SU-DHL-6 (cell line): ENCODE measurements at regions not wholly inside any gene's neighbourhood (a gene's known extent, or its start where the extent isn't known, plus 50 kb on each side); places are given as distances from the start of the nearest gene placed in this dataset.

ENCODE experiments used
- H2AFZ ChIP-seq: fragments of 200-600 bp; sonication (generic); 2 replicates; pipeline ENCODE4 v1.6.1; 2014; ENCODE audit warnings: low read depth, mild to moderate bottlenecking, moderate library complexity, mixed read lengths, antibody characterized with exemption, low read length; ENCODE audit not compliant: severe bottlenecking
- H3F3A ChIP-seq: fragments of 200-600 bp; shearing (Covaris generic); 2 replicates; pipeline ENCODE4 v1.6.0; 2016; ENCODE audit warnings: antibody characterized with exemption, mild to moderate bottlenecking; ENCODE audit not compliant: insufficient read depth
- H3K27ac ChIP-seq: fragments of 200-600 bp; sonication (generic); 2 replicates; pipeline ENCODE4 v1.5.1; 2016; ENCODE audit warnings: low read depth, mild to moderate bottlenecking, low read length, moderate library complexity, mixed read lengths
- H3K27me3 ChIP-seq: fragments of 200-600 bp; sonication (generic), shearing (Covaris generic); 2 replicates; pipeline ENCODE4 v1.6.0; 2014; ENCODE audit warnings: mild to moderate bottlenecking, low read length
- H3K36me3 ChIP-seq: fragments of 200-600 bp; sonication (generic); 2 replicates; pipeline ENCODE4 v1.6.1; 2014; ENCODE audit warnings: mild to moderate bottlenecking, low read length, mixed read lengths
- H3K4me2 ChIP-seq: fragments of 300-600, 200-600 bp; shearing (Covaris generic), sonication (generic); 2 replicates; pipeline ENCODE4 v1.6.0; 2014; ENCODE audit warnings: low read length, low read depth, mild to moderate bottlenecking; ENCODE audit not compliant: poor library complexity, severe bottlenecking
- H3K4me3 ChIP-seq: fragments of 200-600 bp; sonication (generic); 2 replicates; pipeline ENCODE4 v1.5.1; 2014; ENCODE audit warnings: antibody characterized with exemption, low read length, mild to moderate bottlenecking, mixed read lengths; ENCODE audit not compliant: insufficient read depth, poor library complexity, severe bottlenecking
- H3K79me2 ChIP-seq: fragments of 200-600 bp; sonication (generic); 2 replicates; pipeline ENCODE4 v1.6.1; 2014; ENCODE audit warnings: mild to moderate bottlenecking, low read length, moderate library complexity; ENCODE audit not compliant: insufficient read depth
- H3K9ac ChIP-seq: fragments of 200-600 bp; sonication (generic); 2 replicates; pipeline ENCODE4 v1.7.0; 2014; ENCODE audit warnings: mild to moderate bottlenecking, low read length
- H3K9me2 ChIP-seq: fragments of 200-600 bp; sonication (generic); replicated peaks from 2 replicates; pipeline ENCODE4 v1.6.1; 2014; ENCODE audit warnings: low read length; ENCODE audit not compliant: insufficient read depth
- H3K9me3 ChIP-seq: fragments of 200-600 bp; sonication (generic); 2 replicates; pipeline ENCODE4 v1.6.1; 2014; ENCODE audit warnings: low read length, mixed read lengths; ENCODE audit not compliant: insufficient read depth
- H4K20me1 ChIP-seq: fragments of 200-600 bp; sonication (generic); 2 replicates; pipeline ENCODE4 v1.6.1; 2014; ENCODE audit warnings: low read depth, mild to moderate bottlenecking, antibody characterized with exemption, low read length, moderate library complexity, mixed read lengths
- CTCF ChIP-seq: fragments of 200-600 bp; sonication (generic); IDR thresholded peaks from one replicate; pipeline ENCODE4 v1.5.1; 2017; ENCODE audit warnings: antibody characterized with exemption, mild to moderate bottlenecking, low read length, moderate library complexity; ENCODE audit not compliant: insufficient read depth, poor library complexity, severe bottlenecking
- EZH2phosphoT487 ChIP-seq: fragments of 200-600 bp; sonication (generic), shearing (Covaris generic); conservative IDR thresholded peaks from 2 replicates; pipeline ENCODE4 v1.6.1; 2018; ENCODE audit warnings: mild to moderate bottlenecking, antibody characterized with exemption, low read length, moderate library complexity, mixed read lengths

GRCh38 chr7:45394117-45394708 lies 180.0 kb upstream of the ADCY1 start:
- H3K27me3 ChIP-seq, result no peaks in the 10 kb centered on the region
- no peak overlapping the region for H3K9ac ChIP-seq
- H3F3A ChIP-seq, result no peaks in the 10 kb centered on the region
- H3K79me2 ChIP-seq, result no peaks in the 10 kb centered on the region
- no peaks in the 10 kb centered on the region for H4K20me1 ChIP-seq
- no peaks in the 10 kb centered on the region for H3K9me2 ChIP-seq
- no peak for TF ChIP-seq CTCF
- TF ChIP-seq EZH2phosphoT487, result no peak
- H3K9me3 ChIP-seq, result no peaks in the 10 kb centered on the region
- H3K36me3 ChIP-seq, result no peaks in the 10 kb centered on the region
- H3K27ac ChIP-seq, result no peak overlapping the region
- no peak overlapping the region for H2AFZ ChIP-seq
- no peak overlapping the region for H3K4me2 ChIP-seq
- no peak overlapping the region for H3K4me3 ChIP-seq

GRCh38 chr7:45399069-45399468 lies 175.1 kb upstream of the ADCY1 start:
- no peaks in the 10 kb centered on the region for H3K36me3 ChIP-seq
- no peaks in the 10 kb centered on the region for H3F3A ChIP-seq
- TF ChIP-seq EZH2phosphoT487 (no peak), CTCF (no peak)
- H3K4me2 ChIP-seq, result no peak overlapping the region
- H3K9me3 ChIP-seq, result no peaks in the 10 kb centered on the region
- no peak overlapping the region for H3K9ac ChIP-seq
- H3K27me3 ChIP-seq, result no peaks in the 10 kb centered on the region
- no peaks in the 10 kb centered on the region for H4K20me1 ChIP-seq
- H3K79me2 ChIP-seq, result no peaks in the 10 kb centered on the region
- no peak overlapping the region for H3K27ac ChIP-seq
- no peak overlapping the region for H3K4me3 ChIP-seq
- no peaks in the 10 kb centered on the region for H3K9me2 ChIP-seq
- no peak overlapping the region for H2AFZ ChIP-seq

DNA sequence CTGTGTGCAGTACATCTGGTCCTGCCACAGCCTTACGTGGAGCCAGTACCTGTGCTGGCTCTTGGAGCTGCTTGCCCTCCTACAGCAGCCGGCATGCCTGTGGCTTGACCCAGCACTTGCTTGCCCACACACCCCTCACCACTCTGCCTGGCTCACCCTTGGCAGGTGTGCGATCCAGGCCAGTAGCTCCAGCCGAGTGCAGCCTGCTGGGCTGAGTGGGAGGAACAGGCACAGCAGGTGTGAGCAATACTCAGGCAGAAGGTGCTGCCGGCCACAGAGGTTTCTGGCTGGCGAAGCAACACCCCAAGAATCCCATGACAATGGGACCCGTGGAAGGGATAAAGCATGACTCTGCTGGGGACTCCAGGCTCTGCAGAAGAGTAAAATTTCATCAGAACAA lies 173.5 kb upstream of the ADCY1 start:
- TF ChIP-seq EZH2phosphoT487 (no peak), CTCF (no peak)
- no peak overlapping the region for H2AFZ ChIP-seq
- no peaks in the 10 kb centered on the region for H3K9me2 ChIP-seq
- H3K79me2 ChIP-seq, result no peaks in the 10 kb centered on the region
- H3K36me3 ChIP-seq, result no peaks in the 10 kb centered on the region
- no peak overlapping the region for H3K4me3 ChIP-seq
- no peaks in the 10 kb centered on the region for H3F3A ChIP-seq
- H3K9me3 ChIP-seq, result no peaks in the 10 kb centered on the region
- no peaks in the 10 kb centered on the region for H3K27me3 ChIP-seq
- H4K20me1 ChIP-seq, result no peaks in the 10 kb centered on the region
- no peak overlapping the region for H3K9ac ChIP-seq
- H3K27ac ChIP-seq, result no peak overlapping the region
- no peak overlapping the region for H3K4me2 ChIP-seq
